HG02678 (cell line): ENCODE measurements at regions not wholly inside any gene's neighbourhood (a gene's known extent, or its start where the extent isn't known, plus 50 kb on each side); places are given as distances from the start of the nearest gene placed in this dataset.

Source experiments
- ATAC-seq: cut with Tn5 transposase; IDR thresholded peaks from one replicate; pipeline ENCODE4 v1.9.1; 2021; ENCODE audit warnings: mild to moderate bottlenecking, moderate library complexity; ENCODE audit not compliant: unreplicated experiment

DNA sequence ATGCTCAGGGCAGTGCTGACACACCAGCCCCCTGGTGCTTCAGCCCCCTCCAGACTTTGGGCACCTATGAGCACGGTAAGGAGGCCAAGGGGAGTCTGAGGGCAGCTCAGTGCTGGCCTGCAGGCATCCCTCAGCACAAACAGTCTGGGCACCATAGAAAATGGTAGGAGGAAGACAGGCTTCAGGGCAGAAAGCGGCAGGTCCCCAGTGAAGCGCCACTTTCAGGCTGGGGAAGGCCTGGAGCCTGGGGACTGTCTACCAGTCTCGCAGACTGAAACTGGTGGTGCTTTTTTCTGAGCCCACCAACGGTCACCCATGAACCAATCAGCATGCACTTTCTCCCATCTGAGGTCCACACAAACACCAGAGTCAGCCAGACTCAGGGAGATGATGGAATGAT is 1074.7 kb downstream of the PCDH18 start:
- no peak for ATAC-seq

DNA sequence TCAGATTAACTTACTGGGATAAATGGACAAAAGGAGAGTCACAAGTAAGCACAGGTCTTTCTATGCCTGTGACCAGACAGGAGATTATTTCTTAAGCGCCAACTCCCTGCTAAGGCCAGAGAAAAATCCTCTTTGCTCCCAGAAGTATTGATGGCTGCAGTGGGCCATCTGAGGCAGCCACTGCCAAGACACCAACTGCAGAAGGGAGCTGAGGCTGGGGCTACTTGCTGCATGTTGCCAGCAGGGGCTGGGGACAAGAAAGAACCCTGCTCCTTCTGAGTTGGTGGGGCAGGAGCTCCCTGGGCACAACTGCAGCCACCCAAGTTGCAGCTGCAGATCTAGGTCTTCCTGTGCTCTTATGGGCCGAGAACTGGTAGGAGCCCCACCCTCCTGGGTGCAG is 1075.3 kb downstream of the PCDH18 start:
- ATAC-seq, result no peak

DNA sequence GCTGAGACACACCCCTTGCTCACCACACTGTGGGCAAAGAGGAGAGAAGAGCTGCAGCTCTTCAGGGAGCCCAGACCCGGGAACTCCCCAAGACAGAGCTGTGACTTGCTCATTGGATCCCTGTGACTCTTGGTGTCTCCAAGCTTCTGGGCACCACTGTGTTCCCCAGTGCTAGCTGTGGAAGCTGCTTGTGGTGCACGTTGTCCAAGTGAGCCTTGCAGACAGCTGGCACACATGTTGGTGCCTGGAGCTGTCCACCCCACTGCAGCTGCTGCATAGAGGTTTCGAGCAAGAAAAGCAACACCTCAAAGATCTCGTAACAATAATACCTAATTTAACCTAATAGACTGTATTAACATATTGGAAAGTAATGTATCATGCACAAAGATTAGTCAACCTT is 1089.3 kb downstream of the PCDH18 start:
- no peak for ATAC-seq

DNA sequence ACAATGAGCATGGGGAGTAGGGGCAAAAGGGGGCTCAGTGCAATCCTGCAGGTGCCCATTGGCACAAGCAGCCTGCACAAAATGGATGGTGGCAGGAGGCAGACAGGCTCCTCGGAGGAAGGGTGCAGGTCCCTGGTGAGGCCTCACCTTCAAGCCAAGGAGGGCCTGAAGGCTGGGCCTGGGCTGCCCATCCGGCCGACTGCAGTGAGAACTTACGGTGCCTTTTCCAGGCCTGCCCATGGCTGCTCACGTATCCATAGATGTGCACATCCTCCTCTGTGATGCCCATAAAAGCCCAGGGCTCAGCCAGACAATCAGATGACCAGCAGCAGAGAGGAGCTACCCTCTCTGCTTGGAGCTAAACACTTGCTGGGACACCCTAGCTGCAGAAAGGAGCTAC is 1089.8 kb downstream of the PCDH18 start:
- no peak for ATAC-seq

DNA sequence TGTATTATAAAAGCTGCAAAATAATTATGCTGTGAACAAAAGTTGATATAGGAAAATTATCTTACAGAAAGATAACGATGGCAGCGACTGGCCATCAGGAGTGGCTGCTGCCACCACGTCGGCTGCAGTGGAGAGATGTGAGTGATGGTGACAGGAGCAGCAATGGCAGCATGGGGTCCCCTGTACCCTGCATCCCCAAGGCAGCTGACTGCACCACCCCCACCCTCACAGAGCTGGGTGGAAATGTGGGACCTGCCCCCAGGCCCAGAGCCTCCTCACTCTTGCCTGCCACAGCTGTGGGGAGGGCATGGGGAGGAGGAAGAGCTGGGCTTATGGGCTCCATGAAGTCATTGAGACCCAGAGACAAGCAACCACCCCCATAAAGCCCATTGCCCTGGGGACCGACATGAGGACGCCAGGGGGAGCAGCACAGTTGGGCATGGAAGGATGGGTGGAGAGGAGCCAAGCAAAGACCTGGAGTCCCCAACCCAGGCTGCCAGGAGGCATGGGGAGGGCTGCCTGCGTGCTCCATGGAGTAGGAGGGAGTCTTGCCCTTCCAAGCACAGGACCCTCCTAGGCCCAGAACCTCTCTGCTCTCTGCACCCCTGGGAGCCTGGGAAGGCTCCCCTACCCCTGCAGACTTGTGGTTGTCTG is 1090.5 kb downstream of the PCDH18 start:
- no peak for ATAC-seq

DNA sequence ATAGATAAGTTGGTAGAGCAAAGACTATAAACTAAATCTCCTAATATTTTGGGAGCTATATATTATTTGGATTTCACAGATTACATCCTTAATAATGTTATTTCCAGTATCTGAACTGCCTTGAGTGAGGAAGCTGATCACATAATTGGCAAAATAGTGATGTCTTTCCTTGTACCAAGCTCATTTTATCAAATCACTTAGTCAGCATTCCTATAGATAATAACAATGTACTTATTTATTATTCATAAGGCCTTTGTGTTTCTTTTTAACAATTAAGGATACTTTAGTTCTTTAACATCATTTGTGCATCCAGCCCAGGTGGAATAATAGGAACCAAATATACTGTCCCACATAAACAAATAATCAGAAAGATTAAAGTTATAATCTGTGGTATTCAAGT is 1093.6 kb downstream of the PCDH18 start:
- no peak for ATAC-seq

DNA sequence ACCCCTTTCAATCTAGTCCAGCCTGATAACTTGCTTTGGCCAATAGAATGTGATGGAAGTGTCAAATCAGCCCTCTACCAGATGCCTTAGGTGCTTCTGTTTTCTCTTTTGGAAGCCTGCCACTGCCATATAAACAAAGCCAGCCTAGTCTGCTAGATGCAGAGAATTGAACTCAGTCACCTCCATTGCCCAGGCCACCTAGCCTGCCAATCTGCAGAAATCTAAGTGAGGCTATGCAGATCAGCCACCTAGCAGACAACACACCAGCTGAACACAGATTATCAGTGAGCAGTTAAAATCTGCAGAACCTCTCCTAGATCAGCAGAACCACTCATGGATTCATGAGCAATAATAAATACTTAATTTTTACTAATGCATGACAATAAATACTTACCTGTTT is 1108.2 kb downstream of the PCDH18 start:
- no peak for ATAC-seq

DNA sequence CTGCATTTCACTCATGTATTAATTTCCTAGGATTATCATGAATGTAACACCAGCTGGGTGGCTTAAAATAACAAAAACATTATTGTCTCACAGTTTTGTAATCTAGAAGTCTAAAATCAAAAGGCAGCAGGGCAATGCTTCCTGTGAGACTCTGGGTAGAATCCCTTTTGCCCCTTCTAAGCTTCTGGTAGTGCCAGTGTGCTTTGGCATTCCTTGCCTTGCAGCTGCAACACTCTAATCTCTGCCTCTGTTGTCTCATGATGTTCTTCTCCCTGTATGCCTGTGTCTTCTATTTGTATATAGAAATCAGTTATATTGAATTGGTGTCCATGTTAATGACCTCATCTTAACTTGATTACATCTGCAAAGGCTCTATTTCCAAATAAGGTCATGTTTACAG is 1117.3 kb downstream of the PCDH18 start:
- no peak for ATAC-seq

DNA sequence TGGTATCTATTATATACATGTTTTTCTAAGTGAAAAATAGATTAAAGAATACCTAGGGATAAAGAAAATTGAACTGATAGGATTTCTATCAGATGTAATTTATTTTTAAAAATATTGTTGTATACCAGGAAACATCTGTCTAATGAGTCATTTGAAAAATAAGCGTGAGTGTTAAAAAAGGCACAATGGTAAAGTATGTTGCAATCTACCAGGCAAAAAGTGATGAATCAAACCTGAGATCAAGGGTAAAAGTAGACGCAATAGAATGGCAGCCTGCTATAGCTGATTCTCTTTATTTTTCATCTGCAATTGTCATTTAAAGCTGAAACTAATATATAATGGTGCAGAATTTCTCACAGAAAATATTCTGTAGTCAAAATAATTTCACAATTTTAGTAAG is 1119.6 kb downstream of the PCDH18 start:
- no peak for ATAC-seq

DNA sequence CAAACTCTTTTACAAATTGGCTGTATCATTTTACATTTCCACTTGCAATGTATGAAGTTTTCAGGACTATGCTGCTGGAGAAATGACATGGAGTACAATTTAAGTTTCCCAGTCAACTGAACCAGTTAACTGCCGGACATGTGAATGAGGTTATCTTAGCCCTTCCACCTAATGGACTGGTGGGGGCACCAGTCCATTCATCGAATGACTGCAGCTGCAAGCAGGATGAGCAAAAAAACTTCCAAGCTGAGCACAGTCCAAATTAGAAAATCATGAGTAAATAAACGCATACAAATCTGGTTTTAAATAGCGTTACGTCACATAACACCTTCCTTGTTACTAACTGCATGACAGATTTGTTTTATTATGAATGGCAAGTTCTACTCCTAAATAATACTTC is 1131.5 kb downstream of the PCDH18 start:
- ATAC-seq, result no peak

DNA sequence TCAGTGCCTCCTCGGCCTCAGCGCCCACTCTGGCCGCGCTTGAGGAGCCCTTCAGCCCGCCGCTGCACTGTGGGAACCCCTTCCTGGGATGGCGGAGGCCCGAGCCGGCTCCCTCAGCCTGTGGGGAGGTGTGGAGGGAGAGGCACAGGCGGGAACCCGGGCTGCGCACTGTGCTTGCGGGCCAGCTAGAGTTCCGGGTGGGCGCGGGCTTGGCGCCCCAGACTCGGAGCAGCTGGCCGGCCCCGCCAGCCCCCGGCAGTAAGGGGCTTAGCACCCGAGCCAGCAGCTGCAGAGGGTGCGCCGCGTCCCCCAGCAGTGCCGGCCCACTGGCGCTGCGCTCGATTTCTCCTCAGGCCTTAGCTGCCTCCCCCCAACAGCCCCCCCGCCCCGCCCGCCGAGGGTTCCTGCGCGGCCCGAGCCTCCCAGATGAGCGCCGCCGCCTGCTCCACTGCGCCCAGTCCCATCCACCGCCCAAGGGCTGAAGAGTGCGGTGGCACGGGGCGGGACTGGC is 1137.0 kb downstream of the PCDH18 start:
- ATAC-seq, result no peak

DNA sequence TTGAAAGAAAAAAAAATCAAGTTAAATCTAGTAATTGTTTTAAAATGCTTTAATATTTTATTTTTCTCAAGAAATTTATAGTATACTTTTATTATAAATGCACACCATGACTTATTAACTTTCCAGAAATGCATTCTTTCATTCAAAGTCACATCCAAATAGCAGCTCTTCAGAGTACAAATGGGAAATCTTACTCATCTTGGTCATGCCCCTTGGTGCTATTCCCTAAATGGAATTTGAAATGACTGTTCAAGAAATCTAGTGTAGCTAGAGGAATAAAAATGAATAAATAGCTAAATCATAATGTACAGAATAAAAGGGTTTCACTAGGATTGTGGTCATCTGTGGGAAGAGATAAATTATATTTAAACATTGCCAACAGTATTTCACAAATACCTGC is 1139.7 kb downstream of the PCDH18 start:
- no peak for ATAC-seq

DNA sequence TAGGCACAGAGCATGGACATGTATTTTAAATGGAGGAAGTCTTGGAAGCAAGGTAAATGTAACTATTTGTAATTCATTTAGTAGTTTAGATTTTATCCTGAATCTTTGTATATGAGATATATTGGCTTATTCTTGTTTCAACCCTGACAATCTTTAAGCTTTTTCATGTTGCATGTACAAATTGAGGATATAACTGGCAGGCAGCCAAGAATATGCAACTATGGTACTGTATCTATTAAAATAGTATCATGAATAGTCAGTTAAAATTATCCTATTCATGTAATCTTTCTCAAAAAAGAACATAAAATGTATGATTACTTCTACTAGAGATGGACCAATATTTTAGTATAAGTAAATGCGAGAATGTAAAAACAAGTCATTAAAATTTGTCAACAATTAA is 1141.5 kb downstream of the PCDH18 start:
- ATAC-seq, result no peak

DNA sequence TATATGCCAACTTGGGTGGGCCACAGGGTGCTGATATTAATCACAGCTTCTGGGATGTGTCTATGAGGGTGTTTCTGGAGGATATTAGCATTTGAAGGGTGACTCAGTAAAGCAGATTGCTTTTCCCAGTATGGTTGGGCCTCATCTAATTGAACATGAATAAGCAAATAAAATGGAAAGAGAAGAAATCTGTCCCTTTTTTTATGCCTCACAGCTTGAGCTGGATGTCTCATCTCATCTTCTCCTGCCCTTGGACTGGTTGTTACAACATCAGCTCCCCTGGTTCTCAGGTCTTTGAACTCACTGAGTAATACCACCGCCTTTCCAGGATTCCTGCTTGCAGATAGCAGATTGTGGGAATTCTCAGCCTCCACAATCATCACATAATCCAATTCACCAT is 1149.2 kb downstream of the PCDH18 start:
- ATAC-seq, result no peak

DNA sequence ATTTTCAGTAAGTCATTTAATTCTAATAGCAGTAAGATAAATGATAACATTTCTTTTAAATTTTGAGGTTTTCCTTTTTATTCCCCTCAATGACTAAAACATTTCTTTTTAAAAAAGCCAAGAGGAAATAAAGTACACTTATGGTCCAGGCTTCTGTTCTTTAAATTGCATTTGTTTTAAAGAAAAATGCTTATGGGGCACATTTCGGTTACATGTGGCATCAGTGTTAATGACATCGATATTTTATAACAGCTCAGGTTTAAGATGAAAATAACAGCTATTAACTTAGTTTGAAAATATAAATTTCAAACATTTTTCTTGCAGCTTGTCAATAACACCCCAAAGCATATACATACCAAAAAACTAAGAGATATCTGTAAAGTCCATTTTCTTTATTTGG is 1161.1 kb downstream of the PCDH18 start:
- no peak for ATAC-seq

DNA sequence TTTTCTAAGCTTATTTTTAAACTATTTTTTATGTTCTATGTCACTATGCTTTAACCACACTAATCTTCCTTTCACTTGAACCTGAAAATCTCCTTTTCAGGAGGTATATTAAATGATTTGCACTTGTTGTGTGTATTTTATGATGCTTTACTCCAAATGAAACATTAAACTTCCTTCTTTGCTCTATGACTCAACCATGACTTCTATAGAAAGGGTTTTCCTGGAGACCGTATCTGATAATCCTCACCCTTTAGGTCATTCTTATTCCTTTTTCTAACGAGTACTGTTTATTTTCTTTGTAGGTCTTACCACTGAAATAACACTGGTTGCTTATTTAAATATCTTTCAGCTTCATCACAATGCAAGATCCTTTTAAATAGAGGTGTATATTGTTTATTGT is 1163.2 kb downstream of the PCDH18 start:
- ATAC-seq, result no peak

DNA sequence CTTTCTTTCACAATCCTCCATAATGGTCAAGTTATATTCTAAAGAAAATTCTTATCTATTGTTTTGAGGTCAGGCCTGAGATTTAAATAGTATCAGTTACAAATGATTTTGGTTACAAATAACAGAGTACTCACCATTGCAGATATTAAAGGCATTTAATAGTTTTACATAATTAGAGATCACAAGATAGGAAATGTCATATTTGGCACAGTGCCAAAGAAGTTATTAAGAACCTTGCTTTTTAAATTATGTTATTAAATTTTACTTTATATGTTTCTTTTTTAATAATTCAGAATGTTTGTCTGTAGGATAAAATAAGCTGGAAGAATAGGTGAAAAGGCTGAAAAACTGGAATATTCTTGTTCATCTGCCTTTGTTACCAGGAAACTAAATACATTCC is 1174.7 kb downstream of the PCDH18 start:
- no peak for ATAC-seq

DNA sequence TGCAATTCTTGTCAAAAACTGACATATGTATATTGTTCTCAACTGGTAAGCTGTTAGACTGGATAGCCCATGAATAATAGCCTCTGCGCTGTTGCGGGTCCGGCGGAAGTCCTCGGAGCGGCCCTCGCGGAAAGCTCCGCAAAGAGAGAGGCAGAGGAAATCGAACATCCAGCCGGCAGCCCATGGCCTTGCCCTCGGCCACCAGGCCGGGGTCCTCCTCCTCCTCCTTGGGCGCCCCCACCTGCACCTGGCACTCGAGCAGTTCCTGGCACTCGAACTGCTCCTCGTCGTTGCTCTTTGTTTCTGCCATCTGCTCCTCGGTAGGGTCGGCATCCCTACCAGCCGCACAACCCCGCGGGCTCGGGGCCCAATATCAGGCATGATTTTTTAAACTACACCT is 1176.3 kb downstream of the PCDH18 start:
- ATAC-seq, result no peak

DNA sequence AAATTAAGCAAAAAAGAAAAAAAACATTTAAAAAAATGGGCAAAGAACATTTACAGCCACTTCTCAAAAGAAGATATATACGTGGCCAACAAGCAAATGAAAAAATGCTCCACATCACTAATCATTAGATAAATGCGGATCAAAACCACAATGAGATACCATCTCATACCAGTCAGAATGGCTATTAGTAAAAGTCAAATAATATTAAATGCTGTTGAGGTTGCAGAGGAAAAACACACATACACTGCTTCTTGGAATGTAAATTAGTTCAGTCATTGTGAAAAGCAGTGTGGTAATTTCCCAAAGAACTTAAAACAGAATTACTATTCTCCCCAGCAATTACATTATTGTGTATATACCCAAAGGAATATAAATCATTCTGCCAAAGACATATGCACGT is 1189.0 kb downstream of the PCDH18 start:
- ATAC-seq, result no peak

DNA sequence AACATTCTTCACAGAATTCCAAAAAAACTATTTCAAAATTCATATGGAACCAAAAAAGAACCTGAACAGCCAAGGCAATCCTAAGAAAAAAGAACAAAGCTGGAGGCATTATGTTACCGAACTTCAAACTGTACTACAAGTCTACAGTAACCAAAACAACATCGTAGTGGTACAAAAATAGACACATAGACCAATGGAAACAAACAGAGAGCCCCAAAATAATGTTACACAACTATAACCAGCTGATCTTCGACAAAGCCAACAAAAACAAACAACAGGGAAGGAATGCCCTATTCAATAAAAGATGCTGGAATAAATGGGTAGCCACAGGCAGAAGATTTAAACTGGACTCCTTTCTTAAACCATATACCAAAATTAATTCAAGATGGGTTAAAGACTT is 1189.6 kb downstream of the PCDH18 start:
- no peak for ATAC-seq

DNA sequence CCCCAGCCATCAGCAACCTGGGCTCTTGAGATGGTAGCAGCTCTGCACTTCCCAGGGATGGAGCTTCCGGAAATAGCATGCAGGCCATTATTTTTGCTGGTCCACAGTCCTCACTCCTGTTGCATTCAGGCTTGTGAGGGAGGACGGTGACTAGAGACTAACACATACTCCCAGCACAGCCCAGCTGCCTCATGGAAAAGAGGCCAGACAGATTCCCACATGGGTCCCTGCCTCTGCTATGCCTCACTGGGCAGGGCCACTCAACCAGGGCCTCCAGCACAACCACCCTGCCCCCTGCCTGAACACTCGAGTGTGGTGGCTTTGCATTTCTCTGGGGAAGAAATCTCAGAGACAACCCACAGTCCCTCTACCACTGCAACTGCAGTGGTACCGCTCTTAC is 1195.1 kb downstream of the PCDH18 start:
- no peak for ATAC-seq

DNA sequence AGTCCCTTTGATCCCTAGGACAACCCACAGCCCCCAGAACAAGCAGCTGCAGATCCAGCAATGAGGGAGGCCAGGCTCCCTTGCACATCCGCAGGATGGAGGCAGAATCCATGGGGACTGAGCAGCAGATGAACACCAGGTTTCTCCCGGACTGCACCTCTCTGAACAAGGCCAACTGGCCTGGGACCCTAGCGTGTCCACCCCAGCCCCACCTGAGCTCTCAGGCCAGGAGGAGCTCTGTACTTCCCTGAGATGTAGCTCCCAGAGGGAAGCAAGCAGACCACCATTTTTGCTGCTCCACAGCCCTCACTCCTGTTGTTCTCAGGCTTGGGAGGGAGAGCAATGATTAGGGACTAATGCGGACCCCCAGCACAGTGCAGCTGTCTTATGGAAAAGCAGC is 1195.8 kb downstream of the PCDH18 start:
- no peak for ATAC-seq

DNA sequence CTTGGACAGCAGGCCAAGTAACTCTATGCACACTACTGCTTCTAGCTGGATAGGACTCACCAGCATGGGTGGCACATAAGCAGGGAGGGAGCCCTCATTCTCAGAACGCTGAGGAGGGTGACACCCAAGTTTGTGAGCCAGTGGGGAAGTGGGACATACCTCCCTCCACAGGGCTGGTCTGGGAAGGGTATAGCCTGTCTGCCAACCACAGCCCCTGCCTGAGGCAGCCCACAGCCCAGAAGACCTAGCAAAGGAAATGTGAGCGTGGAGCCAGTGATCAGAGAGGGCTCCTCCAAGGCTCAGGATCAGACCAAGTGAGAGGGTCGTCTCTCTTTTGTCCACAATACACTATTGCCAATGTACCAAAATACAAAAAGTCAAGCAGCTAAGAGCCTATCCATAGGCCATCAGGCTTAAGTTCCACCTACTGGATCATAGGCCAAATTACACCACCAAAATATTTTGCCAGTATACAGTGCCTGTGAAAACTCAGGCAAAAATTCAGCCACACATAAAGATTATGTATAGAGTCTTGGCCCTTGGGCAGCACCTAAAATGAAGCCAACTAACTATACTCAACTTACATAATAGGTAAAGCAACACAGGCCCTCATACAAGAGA is 1203.1 kb downstream of the PCDH18 start:
- no peak for ATAC-seq
